ENCODE measurements at regions not wholly inside any gene's neighbourhood (a gene's known extent, or its start where the extent isn't known, plus 50 kb on each side); places are given as distances from the start of the nearest gene placed in this dataset.
"Not testable (repeated sequence)": the region's sequence is repeated elsewhere in the genome, so short reads cannot be mapped to it uniquely, and the experiment has no call there.

- no peaks in the 10 kb centered on the region for H3K27me3 ChIP-seq (ENCODE audit: control insufficient read depth, low read length)
- TF ChIP-seq EZH2phosphoT487 (IDR thresholded peaks at IDR 0.05; ENCODE audit: borderline replicate concordance, low read length) = no peak
- no peak for TF ChIP-seq CTCF (IDR thresholded peaks at IDR 0.05; ENCODE audit: low read depth, low read length, poor library complexity, severe bottlenecking)
Observed at GRCh38 chr16:75965504-75966374, 239.4 kb upstream of the CPHXL start.

GRCh38 chr16:75969120-75969519 is 242.8 kb upstream of the CPHXL start:
- H3K79me2 ChIP-seq (ENCODE audit: control insufficient read depth, low read length); H3K4me3 ChIP-seq (ENCODE audit: low read length); H3K27ac ChIP-seq (ENCODE audit: low read depth, low read length); H3K27me3 ChIP-seq (ENCODE audit: control insufficient read depth, low read length); H3K4me1 ChIP-seq (ENCODE audit: control insufficient read depth, low read length); H3K4me2 ChIP-seq (ENCODE audit: low read length); H3K9me3 ChIP-seq (ENCODE audit: control insufficient read depth, insufficient read depth, low read length); H4K20me1 ChIP-seq (ENCODE audit: control insufficient read depth, insufficient read depth, low read depth, low read length); H3K36me3 ChIP-seq (ENCODE audit: control insufficient read depth, low read length); H3F3A ChIP-seq (ENCODE audit: control insufficient read depth, insufficient read depth); H3K9me2 ChIP-seq (replicated peaks; ENCODE audit: control insufficient read depth, low read length): not testable (repeated sequence)

More at GRCh38 chr16:75965504-75966374, 239.4 kb upstream of the CPHXL start:
- H3K4me3 ChIP-seq (ENCODE audit: low read length) = no peak overlapping the region
- no peaks in the 10 kb centered on the region for H3K79me2 ChIP-seq (ENCODE audit: control insufficient read depth, low read length)
- H3K4me2 ChIP-seq (ENCODE audit: low read length) = no peak overlapping the region
- H3K9me2 ChIP-seq (replicated peaks; ENCODE audit: control insufficient read depth, low read length) = no peaks in the 10 kb centered on the region
- H3F3A ChIP-seq (ENCODE audit: control insufficient read depth, insufficient read depth) = no peaks in the 10 kb centered on the region
- H4K20me1 ChIP-seq (ENCODE audit: control insufficient read depth, insufficient read depth, low read depth, low read length) = no peaks in the 10 kb centered on the region
- H3K4me1 ChIP-seq (ENCODE audit: control insufficient read depth, low read length) = no peaks in the 10 kb centered on the region
- H3K27ac ChIP-seq (ENCODE audit: low read depth, low read length) = no peak overlapping the region
- no peaks in the 10 kb centered on the region for H3K9me3 ChIP-seq (ENCODE audit: control insufficient read depth, insufficient read depth, low read length)
- H3K36me3 ChIP-seq (ENCODE audit: control insufficient read depth, low read length) = no peaks in the 10 kb centered on the region

GRCh38 chr16:75971334-75971733 is 245.0 kb upstream of the CPHXL start:
- no peak overlapping the region for H3K27ac ChIP-seq (ENCODE audit: low read depth, low read length)
- H3K79me2 ChIP-seq (ENCODE audit: control insufficient read depth, low read length) = no peaks in the 10 kb centered on the region
- H3K9me2 ChIP-seq (replicated peaks; ENCODE audit: control insufficient read depth, low read length) = no peaks in the 10 kb centered on the region
- no peaks in the 10 kb centered on the region for H3K9me3 ChIP-seq (ENCODE audit: control insufficient read depth, insufficient read depth, low read length)
- TF ChIP-seq CTCF (IDR thresholded peaks at IDR 0.05; ENCODE audit: low read depth, low read length, poor library complexity, severe bottlenecking) (no peak), EZH2phosphoT487 (IDR thresholded peaks at IDR 0.05; ENCODE audit: borderline replicate concordance, low read length) (no peak)
- H3K4me2 ChIP-seq (ENCODE audit: low read length) = no peak overlapping the region
- no peak overlapping the region for H3K4me3 ChIP-seq (ENCODE audit: low read length)
- H3K27me3 ChIP-seq (ENCODE audit: control insufficient read depth, low read length) = no peaks in the 10 kb centered on the region
- no peaks in the 10 kb centered on the region for H4K20me1 ChIP-seq (ENCODE audit: control insufficient read depth, insufficient read depth, low read depth, low read length)
- H3F3A ChIP-seq (ENCODE audit: control insufficient read depth, insufficient read depth) = no peaks in the 10 kb centered on the region
- H3K4me1 ChIP-seq (ENCODE audit: control insufficient read depth, low read length) = no peaks in the 10 kb centered on the region
- no peaks in the 10 kb centered on the region for H3K36me3 ChIP-seq (ENCODE audit: control insufficient read depth, low read length)

GRCh38 chr16:75983296-75983695 is 257.0 kb upstream of the CPHXL start:
- no peaks in the 10 kb centered on the region for H3K9me2 ChIP-seq (replicated peaks; ENCODE audit: control insufficient read depth, low read length)
- no peaks in the 10 kb centered on the region for H3K79me2 ChIP-seq (ENCODE audit: control insufficient read depth, low read length)
- no peak overlapping the region for H3K4me3 ChIP-seq (ENCODE audit: low read length)
- no peaks in the 10 kb centered on the region for H3K4me1 ChIP-seq (ENCODE audit: control insufficient read depth, low read length)
- H3K4me2 ChIP-seq (ENCODE audit: low read length) = no peak overlapping the region
- H3K9me3 ChIP-seq (ENCODE audit: control insufficient read depth, insufficient read depth, low read length) = no peaks in the 10 kb centered on the region
- no peaks in the 10 kb centered on the region for H3K27me3 ChIP-seq (ENCODE audit: control insufficient read depth, low read length)
- H3K27ac ChIP-seq (ENCODE audit: low read depth, low read length) = no peak overlapping the region
- TF ChIP-seq EZH2phosphoT487 (IDR thresholded peaks at IDR 0.05; ENCODE audit: borderline replicate concordance, low read length) (no peak), CTCF (IDR thresholded peaks at IDR 0.05; ENCODE audit: low read depth, low read length, poor library complexity, severe bottlenecking) (no peak)
- no peaks in the 10 kb centered on the region for H3K36me3 ChIP-seq (ENCODE audit: control insufficient read depth, low read length)
- no peaks in the 10 kb centered on the region for H4K20me1 ChIP-seq (ENCODE audit: control insufficient read depth, insufficient read depth, low read depth, low read length)
- H3F3A ChIP-seq (ENCODE audit: control insufficient read depth, insufficient read depth) = no peaks in the 10 kb centered on the region
